ENCODE measurements at regions not wholly inside any gene's neighbourhood (a gene's known extent, or its start where the extent isn't known, plus 50 kb on each side); places are given as distances from the start of the nearest gene placed in this dataset.
"Not testable (repeated sequence)": the region's sequence is repeated elsewhere in the genome, so short reads cannot be mapped to it uniquely, and the experiment has no call there.

DNA sequence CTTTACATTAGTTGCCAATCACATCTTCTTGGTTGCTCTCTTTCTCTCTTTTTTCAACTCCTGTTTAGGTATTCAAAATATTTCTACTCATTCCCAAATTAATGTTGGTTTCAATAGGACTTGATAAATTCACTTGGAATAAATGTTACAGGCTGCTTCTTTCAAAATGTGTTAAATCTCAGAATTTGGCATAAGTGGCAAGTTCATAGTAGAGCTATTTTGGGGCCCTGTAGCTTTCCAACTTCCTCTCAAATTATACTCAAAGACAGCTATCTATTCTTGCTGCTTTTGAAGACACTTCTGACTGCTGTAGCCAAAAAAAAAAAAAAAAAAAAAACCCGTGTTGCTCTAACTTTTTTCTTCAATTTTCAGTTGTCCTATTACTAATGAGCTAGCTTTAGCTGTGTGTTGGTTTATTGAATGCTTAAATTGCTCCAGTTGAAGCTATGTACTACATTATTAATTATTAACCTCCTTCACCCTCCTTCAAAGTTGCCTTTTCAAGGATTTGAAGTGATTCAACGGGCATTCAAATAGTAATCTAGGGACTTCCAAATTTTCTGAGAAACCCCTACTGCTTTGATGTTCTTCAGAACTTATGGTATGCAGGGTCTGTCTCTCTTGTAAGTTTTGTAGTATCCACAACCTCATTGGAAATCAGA is 554.6 kb upstream of the FLRT2 start:
- no peaks in the 10 kb centered on the region for H3K4me1 Mint-ChIP-seq (ENCODE audit: low read depth)
- no peak for ATAC-seq (replicated peaks in 1 of 2)
- no peaks in the 10 kb centered on the region for H3K36me3 Mint-ChIP-seq (ENCODE audit: insufficient read depth in 2 of 2)
- no peak for DNase-seq
- peaks cover 2 to 5% of the 10 kb centered on the region in 2 donors for H3K9me3 Mint-ChIP-seq
- no peaks in the 10 kb centered on the region for H3K27me3 Mint-ChIP-seq (ENCODE audit: low read depth)
- no peak overlapping the region for H3K27ac Mint-ChIP-seq
- no peak overlapping the region for H3K4me3 Mint-ChIP-seq

- Mint-ChIP-seq H3K4me1 (ENCODE audit: low read depth) (no peaks in the 10 kb centered on the region), H3K27me3 (ENCODE audit: low read depth) (no peaks in the 10 kb centered on the region)
These were observed 553.1 kb upstream of the FLRT2 start for GRCh38 chr14:84976805-84977204.

DNA sequence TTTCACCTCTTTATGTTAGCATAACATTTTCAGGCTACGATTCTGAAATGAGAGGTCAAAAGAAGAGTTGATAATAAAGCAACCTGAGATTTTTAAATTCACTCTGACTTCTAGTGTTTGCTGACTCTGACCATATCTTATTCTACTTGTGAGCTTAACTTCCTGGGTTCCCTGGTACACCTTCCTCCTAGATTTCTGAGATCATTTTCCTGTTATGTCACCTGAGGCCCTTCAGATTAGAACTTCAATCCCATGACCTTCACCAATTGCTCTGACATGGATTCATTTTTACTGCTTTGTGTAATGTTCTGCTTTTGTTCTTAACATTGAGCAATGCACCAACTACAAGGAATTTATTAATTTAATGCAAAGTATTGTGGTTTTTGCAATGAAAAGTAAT is 542.9 kb upstream of the FLRT2 start:
- Mint-ChIP-seq H3K27ac (no peak overlapping the region), H3K9me3 (peaks cover 2 to 7% of the 10 kb centered on the region in 2 donors), H3K4me1 (ENCODE audit: low read depth) (no peaks in the 10 kb centered on the region), H3K27me3 (ENCODE audit: low read depth) (no peaks in the 10 kb centered on the region), H3K4me3 (no peak overlapping the region), H3K36me3 (ENCODE audit: insufficient read depth in 2 of 2) (no peaks in the 10 kb centered on the region)
- DNase-seq (no peak), ATAC-seq (replicated peaks in 1 of 2) (no peak)

More at GRCh38 chr14:84976805-84977204, 553.1 kb upstream of the FLRT2 start:
- Mint-ChIP-seq H3K27ac (no peak overlapping the region), H3K9me3 (peaks cover 2 to 5% of the 10 kb centered on the region in 2 donors), H3K36me3 (ENCODE audit: insufficient read depth in 2 of 2) (no peaks in the 10 kb centered on the region), H3K4me3 (no peak overlapping the region)
- DNase-seq = no peak
- ATAC-seq (replicated peaks in 1 of 2) = no peak

DNA sequence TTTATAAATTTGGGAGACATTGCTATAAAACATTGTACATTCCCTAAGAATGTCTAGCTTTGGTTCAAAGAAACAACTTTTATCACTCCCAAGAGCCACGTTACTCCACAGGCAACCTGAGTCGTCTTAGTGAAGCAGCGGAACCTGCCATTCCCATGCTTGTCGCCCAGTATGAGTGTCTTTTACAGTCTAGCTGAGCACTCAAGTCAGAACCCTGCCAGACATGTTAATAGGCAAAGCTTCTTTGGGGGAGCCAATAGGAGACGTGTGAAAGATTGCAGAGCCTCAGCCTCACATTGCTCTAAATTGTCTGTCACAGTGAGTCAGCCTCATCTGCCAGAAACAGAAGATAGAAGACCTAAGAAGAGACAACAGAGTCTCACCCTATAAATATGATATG is 541.6 kb upstream of the FLRT2 start:
- Mint-ChIP-seq H3K27me3 (ENCODE audit: low read depth) (no peaks in the 10 kb centered on the region), H3K27ac (no peak overlapping the region), H3K4me1 (ENCODE audit: low read depth) (no peaks in the 10 kb centered on the region), H3K4me3 (no peak overlapping the region), H3K36me3 (ENCODE audit: insufficient read depth in 2 of 2) (no peaks in the 10 kb centered on the region), H3K9me3 (peaks cover under 1 to 7% of the 10 kb centered on the region in 2 donors)
- no peak for DNase-seq
- ATAC-seq (replicated peaks in 1 of 2) = no peak

DNA sequence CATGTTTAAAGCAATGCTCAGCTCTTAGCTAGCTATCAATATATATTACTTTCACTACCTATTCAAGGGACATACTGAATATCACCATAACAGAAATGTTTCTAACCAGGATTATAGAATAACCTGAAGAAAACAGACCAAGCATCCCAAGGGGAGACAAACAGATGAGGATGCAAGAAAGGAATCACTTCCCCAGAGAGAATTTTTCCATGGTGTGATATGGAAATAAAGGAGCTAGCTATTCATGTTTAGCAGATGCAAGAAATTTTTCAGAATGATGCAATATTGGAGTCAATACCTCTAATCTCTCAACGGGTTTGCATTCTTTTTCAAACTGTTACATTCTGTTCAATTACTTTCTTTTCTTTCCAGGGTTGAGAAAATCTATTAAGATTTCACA is 538.9 kb upstream of the FLRT2 start:
- ATAC-seq (replicated peaks in 1 of 2) = no peak
- no peaks in the 10 kb centered on the region for H3K4me1 Mint-ChIP-seq (ENCODE audit: low read depth)
- no peaks in the 10 kb centered on the region for H3K27me3 Mint-ChIP-seq (ENCODE audit: low read depth)
- H3K27ac Mint-ChIP-seq = no peak overlapping the region
- no peak overlapping the region for H3K4me3 Mint-ChIP-seq
- H3K36me3 Mint-ChIP-seq (ENCODE audit: insufficient read depth in 2 of 2) = no peaks in the 10 kb centered on the region
- peaks cover 2 to 9% of the 10 kb centered on the region in 2 donors for H3K9me3 Mint-ChIP-seq
- no peak for DNase-seq

DNA sequence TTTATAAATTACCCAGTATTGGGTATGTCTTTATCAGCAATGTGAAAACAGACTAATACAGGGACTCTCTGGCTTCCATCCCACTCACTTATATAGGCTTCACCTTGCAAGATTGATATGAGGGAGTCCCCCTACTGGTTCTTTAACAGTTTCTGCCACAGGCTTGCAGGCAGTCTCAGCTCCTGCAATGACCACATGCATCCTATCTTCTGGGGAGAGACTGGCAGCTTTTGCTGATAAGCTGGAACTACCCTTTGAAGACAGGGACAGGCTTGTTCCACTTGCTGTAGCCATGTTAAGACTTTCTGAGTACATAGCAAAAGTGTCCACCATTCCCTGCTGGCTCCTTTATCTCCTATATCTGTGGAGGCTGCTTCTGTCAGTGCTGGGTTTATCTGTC is 531.7 kb upstream of the FLRT2 start:
- H3K9me3 Mint-ChIP-seq = peaks cover 5 to 7% of the 10 kb centered on the region in 2 donors
- no peaks in the 10 kb centered on the region for H3K36me3 Mint-ChIP-seq (ENCODE audit: insufficient read depth in 2 of 2)
- H3K4me3 Mint-ChIP-seq = no peak overlapping the region
- DNase-seq (no peak), ATAC-seq (replicated peaks in 1 of 2) (no peak)
- no peaks in the 10 kb centered on the region for H3K27me3 Mint-ChIP-seq (ENCODE audit: low read depth)
- no peak overlapping the region for H3K27ac Mint-ChIP-seq
- no peaks in the 10 kb centered on the region for H3K4me1 Mint-ChIP-seq (ENCODE audit: low read depth)

- H3K27ac Mint-ChIP-seq = no peak overlapping the region
- peaks cover 7 to 10% of the 10 kb centered on the region in 2 donors for H3K9me3 Mint-ChIP-seq
- ATAC-seq (replicated peaks in 1 of 2) = no peak
- H3K27me3 Mint-ChIP-seq (ENCODE audit: low read depth) = no peaks in the 10 kb centered on the region
- no peak for DNase-seq
- no peaks in the 10 kb centered on the region for H3K4me1 Mint-ChIP-seq (ENCODE audit: low read depth)
- no peak overlapping the region for H3K4me3 Mint-ChIP-seq
- H3K36me3 Mint-ChIP-seq (ENCODE audit: insufficient read depth in 2 of 2) = peaks cover 0 to 2% of the 10 kb centered on the region in 2 donors
These were observed 527.1 kb upstream of the FLRT2 start for GRCh38 chr14:85002846-85003245.

- H3K9me3 Mint-ChIP-seq = peaks cover 10 to 11% of the 10 kb centered on the region in 2 donors
- no peak overlapping the region for H3K4me3 Mint-ChIP-seq
- DNase-seq (no peak), ATAC-seq (replicated peaks in 1 of 2) (no peak)
- no peaks in the 10 kb centered on the region for H3K27me3 Mint-ChIP-seq (ENCODE audit: low read depth)
- H3K4me1 Mint-ChIP-seq (ENCODE audit: low read depth) = no peaks in the 10 kb centered on the region
- peaks cover 0 to 2% of the 10 kb centered on the region in 2 donors for H3K36me3 Mint-ChIP-seq (ENCODE audit: insufficient read depth in 2 of 2)
- H3K27ac Mint-ChIP-seq = no peak overlapping the region
These were observed 526.1 kb upstream of the FLRT2 start for GRCh38 chr14:85003805-85004204.

DNA sequence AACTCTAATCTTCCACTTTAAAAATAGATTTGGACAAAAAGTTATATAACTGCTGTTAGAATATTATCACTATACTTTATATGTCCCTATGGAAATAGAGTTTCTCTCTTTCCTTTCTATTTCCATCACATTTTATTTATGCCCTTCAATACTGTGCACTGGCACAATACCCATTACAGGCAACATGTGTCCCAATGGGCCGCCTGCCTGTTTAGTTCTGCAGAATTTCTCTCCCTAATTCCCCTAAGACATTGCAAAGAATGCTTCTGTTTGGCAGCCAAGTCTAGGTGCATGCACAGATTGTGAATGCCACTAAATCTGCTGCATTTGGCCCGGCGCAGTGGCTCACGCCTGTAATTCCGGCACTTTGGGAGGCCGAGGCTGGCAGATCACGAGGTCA is 520.4 kb upstream of the FLRT2 start:
- Mint-ChIP-seq H3K9me3 (peaks cover 5 to 8% of the 10 kb centered on the region in 2 donors), H3K27ac (no peak overlapping the region), H3K4me1 (ENCODE audit: low read depth) (no peaks in the 10 kb centered on the region), H3K4me3 (no peak overlapping the region), H3K36me3 (ENCODE audit: insufficient read depth in 2 of 2) (no peaks in the 10 kb centered on the region), H3K27me3 (ENCODE audit: low read depth) (no peaks in the 10 kb centered on the region)
- ATAC-seq (replicated peaks in 1 of 2) (no peak), DNase-seq (no peak)

GRCh38 chr14:85010186-85010585 is 519.8 kb upstream of the FLRT2 start:
- no peaks in the 10 kb centered on the region for H3K4me1 Mint-ChIP-seq (ENCODE audit: low read depth)
- ATAC-seq (replicated peaks in 1 of 2) = no peak

DNA sequence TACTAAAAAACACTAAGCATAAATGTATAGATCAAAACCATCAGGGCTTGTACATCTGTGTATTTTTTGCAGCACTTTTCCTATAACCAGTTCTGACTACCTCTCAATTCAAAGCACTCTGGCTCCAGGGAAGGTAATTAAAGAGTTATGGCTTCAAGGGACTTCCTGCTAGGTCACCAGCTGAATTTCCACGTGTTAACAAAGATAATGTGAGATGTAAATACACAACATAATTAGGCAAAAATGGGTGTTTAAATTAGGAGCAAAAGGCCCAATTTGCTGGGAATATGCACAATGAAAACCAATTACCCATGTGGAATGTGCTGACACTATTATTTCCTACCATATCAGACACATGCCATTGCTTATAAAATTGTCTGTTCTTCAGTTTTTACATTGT is 513.4 kb upstream of the FLRT2 start:
- H3K9me3 Mint-ChIP-seq = peaks cover 0 to 5% of the 10 kb centered on the region in 2 donors
- DNase-seq (no peak), ATAC-seq (replicated peaks in 1 of 2) (no peak)
- no peak overlapping the region for H3K4me3 Mint-ChIP-seq
- H3K27ac Mint-ChIP-seq = no peak overlapping the region
- no peaks in the 10 kb centered on the region for H3K27me3 Mint-ChIP-seq (ENCODE audit: low read depth)
- H3K4me1 Mint-ChIP-seq (ENCODE audit: low read depth) = no peaks in the 10 kb centered on the region
- H3K36me3 Mint-ChIP-seq (ENCODE audit: insufficient read depth in 2 of 2) = no peaks in the 10 kb centered on the region

More at GRCh38 chr14:85010186-85010585, 519.8 kb upstream of the FLRT2 start:
- Mint-ChIP-seq H3K36me3 (ENCODE audit: insufficient read depth in 2 of 2) (no peaks in the 10 kb centered on the region), H3K4me3 (no peak overlapping the region), H3K27ac (no peak overlapping the region), H3K27me3 (ENCODE audit: low read depth) (no peaks in the 10 kb centered on the region), H3K9me3 (peaks cover 5 to 8% of the 10 kb centered on the region in 2 donors)
- no peak for DNase-seq

DNA sequence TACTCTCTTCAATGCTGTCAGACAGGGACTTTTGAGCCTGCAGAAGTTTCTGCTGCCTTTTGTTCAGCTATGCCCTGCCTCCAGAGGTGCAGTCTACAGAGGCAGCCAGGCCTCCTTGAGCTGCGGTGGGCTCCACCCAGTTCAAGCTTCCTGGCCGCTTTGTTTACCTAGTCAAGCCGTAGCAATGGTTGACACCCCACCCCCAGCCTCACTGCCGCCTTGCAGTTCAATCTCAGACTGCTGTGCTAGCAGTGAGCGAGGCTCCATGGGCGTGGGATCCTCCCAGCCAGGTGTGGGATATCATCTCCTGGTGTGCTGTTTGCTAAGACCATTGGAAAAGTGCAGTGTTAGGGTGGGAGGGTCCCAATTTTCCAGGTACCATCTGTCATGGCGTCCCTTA is 506.1 kb upstream of the FLRT2 start:
- not testable (repeated sequence) for H3K36me3 Mint-ChIP-seq (ENCODE audit: insufficient read depth in 2 of 2); H3K27ac Mint-ChIP-seq; ATAC-seq (replicated peaks in 1 of 2); H3K4me3 Mint-ChIP-seq; H3K27me3 Mint-ChIP-seq (ENCODE audit: low read depth); H3K4me1 Mint-ChIP-seq (ENCODE audit: low read depth); DNase-seq
- peaks cover 10 to 12% of the 10 kb centered on the region in 2 donors for H3K9me3 Mint-ChIP-seq

GRCh38 chr14:85024931-85025330 is 505.0 kb upstream of the FLRT2 start:
- Mint-ChIP-seq H3K4me3 (no peak overlapping the region), H3K27me3 (ENCODE audit: low read depth) (no peaks in the 10 kb centered on the region), H3K9me3 (peaks cover 10 to 12% of the 10 kb centered on the region in 2 donors), H3K27ac (no peak overlapping the region), H3K36me3 (ENCODE audit: insufficient read depth in 2 of 2) (peaks cover 0 to 1% of the 10 kb centered on the region in 2 donors), H3K4me1 (ENCODE audit: low read depth) (no peaks in the 10 kb centered on the region)
- DNase-seq (no peak), ATAC-seq (replicated peaks in 1 of 2) (no peak)

DNA sequence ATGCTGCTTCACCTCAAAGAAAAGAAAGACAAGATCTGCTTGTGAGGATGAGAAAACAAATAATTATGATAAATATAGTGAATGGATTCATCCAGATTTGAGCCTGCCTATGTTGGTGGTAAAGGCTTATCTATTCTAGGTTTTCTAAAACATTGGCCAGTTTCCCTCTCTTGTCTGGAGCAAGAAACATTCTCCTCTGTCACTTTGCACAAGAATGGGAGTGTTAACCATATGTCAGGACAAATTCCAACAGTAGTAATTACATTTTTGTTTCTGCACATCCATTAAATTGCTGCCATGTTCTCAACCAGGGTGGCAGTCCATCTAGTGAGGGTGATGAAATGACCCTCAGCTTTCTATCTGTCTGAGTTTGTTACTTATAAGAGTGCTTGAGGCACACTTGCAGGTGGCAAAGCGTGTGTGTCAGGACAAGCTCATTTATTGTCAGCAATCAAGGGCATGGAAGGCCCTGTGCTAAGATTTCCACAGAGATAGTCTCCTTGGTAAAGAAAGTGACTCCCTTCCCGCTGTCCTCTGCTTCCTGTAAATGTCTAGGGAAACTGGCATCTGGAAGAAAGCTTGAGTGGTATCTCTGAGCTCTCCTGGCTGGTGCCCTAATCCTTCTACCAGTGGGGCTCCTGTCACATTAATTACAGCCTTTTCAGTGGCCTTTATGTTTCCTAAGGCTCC is 502.1 kb upstream of the FLRT2 start:
- H3K36me3 Mint-ChIP-seq (ENCODE audit: insufficient read depth in 2 of 2) = no peaks in the 10 kb centered on the region
- H3K4me1 Mint-ChIP-seq (ENCODE audit: low read depth) = no peaks in the 10 kb centered on the region
- peaks cover 8% of the 10 kb centered on the region in 2 donors for H3K9me3 Mint-ChIP-seq
- ATAC-seq (replicated peaks in 1 of 2) (no peak), DNase-seq (no peak)
- no peak overlapping the region for H3K27ac Mint-ChIP-seq
- H3K27me3 Mint-ChIP-seq (ENCODE audit: low read depth) = no peaks in the 10 kb centered on the region
- no peak overlapping the region for H3K4me3 Mint-ChIP-seq

Data from activated T-cell treated with anti-CD3 and anti-CD28 coated beads, Interleukin-2, amount 50 U/mL, for 72 hours (primary cell).